ENCODE measurements at regions not wholly inside any gene's neighbourhood (a gene's known extent, or its start where the extent isn't known, plus 50 kb on each side); places are given as distances from the start of the nearest gene placed in this dataset.
"Not testable (repeated sequence)": the region's sequence is repeated elsewhere in the genome, so short reads cannot be mapped to it uniquely, and the experiment has no call there.

DNA sequence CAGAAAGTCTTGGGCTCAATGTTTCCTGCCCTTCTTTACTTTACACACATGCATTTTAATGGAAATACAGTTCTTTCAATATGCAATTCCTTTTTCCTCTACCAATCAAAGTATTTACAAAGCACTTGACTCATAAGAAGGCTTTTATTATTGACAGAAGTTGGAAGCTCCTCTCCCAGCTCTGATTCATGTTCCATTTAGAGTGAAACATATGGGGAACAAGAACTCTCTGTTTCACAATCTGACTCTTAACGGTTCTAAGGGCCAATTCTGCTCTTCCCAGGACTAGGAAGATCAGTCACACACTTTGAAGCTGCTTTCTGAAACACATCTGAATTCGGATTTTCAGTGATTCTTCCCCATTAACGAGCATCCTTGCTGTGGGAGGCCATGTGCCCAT, 300.5 kb downstream of the ANAPC1 start:
- H3K9me3 Mint-ChIP-seq; H3K27me3 Mint-ChIP-seq; H3K27ac Mint-ChIP-seq; H3K36me3 Mint-ChIP-seq (ENCODE audit: low read depth); H3K4me3 Mint-ChIP-seq; H3K4me1 Mint-ChIP-seq; ATAC-seq (replicated peaks): not testable (repeated sequence)

DNA sequence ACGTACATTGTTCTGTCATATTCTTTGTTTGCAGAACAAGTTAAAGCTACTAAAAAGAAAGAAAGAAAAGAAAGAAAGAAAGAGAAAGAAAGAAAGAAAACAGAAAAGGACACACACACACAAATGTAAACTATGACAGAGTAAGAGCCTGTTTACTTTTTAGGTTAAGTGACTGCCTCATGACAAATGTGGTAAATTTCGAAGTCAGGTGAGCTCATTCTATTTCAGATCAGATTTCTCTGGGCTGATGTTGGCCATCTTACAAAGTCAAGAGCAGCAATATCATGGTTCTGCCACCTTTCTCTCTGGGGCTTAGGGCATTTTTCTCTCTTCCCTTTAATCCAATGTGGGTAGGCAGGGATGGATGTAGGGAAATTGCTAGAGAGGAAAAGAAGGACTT, 299.5 kb downstream of the ANAPC1 start:
- not testable (repeated sequence) for ATAC-seq (replicated peaks); H3K4me1 Mint-ChIP-seq; H3K36me3 Mint-ChIP-seq (ENCODE audit: low read depth); H3K27ac Mint-ChIP-seq; H3K9me3 Mint-ChIP-seq; H3K27me3 Mint-ChIP-seq; H3K4me3 Mint-ChIP-seq

- ATAC-seq (replicated peaks); H3K27ac Mint-ChIP-seq; H3K4me3 Mint-ChIP-seq; H3K9me3 Mint-ChIP-seq; H3K27me3 Mint-ChIP-seq; H3K4me1 Mint-ChIP-seq; H3K36me3 Mint-ChIP-seq (ENCODE audit: low read depth): not testable (repeated sequence)
These were observed 299.0 kb downstream of the ANAPC1 start for GRCh38 chr2:111584950-111585349.

- not testable (repeated sequence) for H3K4me1 Mint-ChIP-seq; H3K27me3 Mint-ChIP-seq; H3K4me3 Mint-ChIP-seq; H3K9me3 Mint-ChIP-seq; H3K36me3 Mint-ChIP-seq (ENCODE audit: low read depth); H3K27ac Mint-ChIP-seq; ATAC-seq (replicated peaks)
These were observed 298.0 kb downstream of the ANAPC1 start for GRCh38 chr2:111586014-111586413.

DNA sequence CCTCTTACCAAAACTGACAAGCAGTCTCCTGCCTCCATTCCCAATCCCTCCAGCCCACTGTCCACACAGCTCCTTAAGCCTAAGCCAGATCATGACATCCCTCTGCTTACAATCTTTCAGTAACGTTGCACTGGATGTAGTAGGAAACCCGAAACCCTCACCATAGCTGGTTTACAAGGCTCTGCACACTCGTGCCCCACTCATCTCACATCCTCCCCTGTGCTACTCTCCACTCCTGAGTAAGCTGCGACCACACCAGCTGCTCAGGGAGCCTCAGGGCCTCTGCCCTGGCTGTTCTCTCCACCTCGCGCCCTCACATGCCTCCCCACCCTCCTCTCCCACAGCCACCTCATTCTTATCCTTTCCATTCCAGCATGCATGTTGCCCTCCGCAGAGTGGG, 288.9 kb downstream of the ANAPC1 start:
- H3K4me3 Mint-ChIP-seq; ATAC-seq (replicated peaks); H3K4me1 Mint-ChIP-seq; H3K27me3 Mint-ChIP-seq; H3K9me3 Mint-ChIP-seq; H3K27ac Mint-ChIP-seq; H3K36me3 Mint-ChIP-seq (ENCODE audit: low read depth): not testable (repeated sequence)

DNA sequence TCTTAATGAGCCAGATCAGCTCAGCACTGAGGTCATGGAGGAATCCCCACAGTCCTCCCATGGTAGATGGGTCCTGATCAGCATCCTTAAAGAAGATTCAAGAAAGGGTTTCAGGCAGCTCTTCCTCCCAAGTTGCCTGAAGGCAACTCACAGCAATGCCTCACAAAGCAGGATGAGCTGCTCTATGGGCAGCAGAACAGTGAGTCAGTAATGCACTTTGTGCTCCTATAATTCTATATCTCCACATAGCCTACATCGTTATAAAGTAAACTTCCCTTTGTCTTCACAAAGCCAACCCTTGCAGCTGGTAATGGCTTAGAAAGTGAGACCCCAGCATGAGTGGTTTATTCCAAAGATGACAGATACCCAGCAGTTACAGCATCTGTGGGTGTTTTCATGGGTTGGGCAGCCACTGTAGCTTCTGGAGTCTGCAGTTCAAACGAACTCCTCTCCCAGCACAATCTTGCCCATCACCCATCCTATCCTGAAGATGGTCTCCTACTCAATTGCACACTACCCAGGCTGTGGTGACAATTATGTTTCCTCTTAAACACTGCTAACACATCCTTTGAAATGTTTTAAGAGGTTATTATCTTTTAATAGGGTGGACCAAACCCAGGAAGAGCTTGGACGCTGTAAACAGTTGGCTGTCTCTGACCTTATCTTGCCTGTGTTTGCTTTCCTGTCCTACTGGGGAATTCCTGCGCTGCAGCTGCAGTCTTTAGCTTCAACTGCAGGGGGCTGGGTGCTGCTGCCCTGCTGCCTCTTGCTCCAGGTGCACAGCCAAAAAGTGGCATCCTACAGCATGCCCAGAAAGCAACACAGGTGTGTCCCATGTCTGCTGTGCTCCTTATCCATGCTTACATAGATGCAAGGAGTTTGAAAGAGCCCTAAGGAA, 286.9 kb downstream of the ANAPC1 start:
- ATAC-seq (replicated peaks); H3K4me3 Mint-ChIP-seq: not testable (repeated sequence)

DNA sequence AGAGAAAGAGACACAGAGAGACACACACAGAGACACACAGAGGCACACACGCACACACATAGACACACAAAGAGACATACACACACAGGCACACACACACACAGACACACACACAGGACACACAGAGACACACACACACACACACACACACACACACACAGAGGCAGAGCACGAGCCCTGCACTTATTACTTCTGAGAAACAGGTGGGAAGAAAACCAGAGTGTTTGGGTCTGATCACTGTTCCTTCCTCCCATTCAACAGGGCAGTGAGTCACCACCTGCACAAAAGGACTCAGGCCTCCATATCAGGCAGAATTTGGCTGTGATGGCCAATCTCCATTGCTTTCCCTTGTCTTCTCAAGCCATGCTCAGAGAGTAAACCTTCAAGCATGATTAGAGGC, 285.0 kb downstream of the ANAPC1 start:
- H3K27ac Mint-ChIP-seq; H3K36me3 Mint-ChIP-seq (ENCODE audit: low read depth); H3K9me3 Mint-ChIP-seq; H3K4me1 Mint-ChIP-seq; H3K4me3 Mint-ChIP-seq; H3K27me3 Mint-ChIP-seq: not testable (repeated sequence)
- ATAC-seq (replicated peaks): peak; percentile 48

More for the DNA sequence above, 286.9 kb downstream of the ANAPC1 start:
- not testable (repeated sequence) for H3K4me1 Mint-ChIP-seq; H3K36me3 Mint-ChIP-seq (ENCODE audit: low read depth); H3K27ac Mint-ChIP-seq; H3K9me3 Mint-ChIP-seq; H3K27me3 Mint-ChIP-seq

DNA sequence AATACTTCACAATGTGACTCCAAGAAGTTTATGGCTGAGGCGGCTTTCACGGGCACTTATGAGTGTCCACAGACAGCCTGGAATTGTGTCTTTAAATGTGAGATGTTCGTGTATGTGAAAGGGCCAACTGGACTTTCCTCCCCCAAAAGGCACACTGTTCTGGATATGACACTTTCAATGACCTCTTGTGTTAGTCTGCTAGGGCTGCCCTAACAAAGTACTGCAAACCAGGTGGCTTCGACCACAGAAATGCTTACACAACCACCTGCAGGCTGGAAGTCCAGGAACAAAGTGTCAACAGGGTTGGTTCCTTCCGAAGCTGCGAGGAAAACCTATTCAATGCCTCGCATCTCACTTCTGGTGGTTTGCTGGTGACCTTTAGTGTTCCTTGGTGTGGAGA, 281.7 kb downstream of the ANAPC1 start:
- ATAC-seq (replicated peaks); H3K27ac Mint-ChIP-seq; H3K27me3 Mint-ChIP-seq; H3K4me3 Mint-ChIP-seq; H3K36me3 Mint-ChIP-seq (ENCODE audit: low read depth); H3K9me3 Mint-ChIP-seq; H3K4me1 Mint-ChIP-seq: not testable (repeated sequence)

DNA sequence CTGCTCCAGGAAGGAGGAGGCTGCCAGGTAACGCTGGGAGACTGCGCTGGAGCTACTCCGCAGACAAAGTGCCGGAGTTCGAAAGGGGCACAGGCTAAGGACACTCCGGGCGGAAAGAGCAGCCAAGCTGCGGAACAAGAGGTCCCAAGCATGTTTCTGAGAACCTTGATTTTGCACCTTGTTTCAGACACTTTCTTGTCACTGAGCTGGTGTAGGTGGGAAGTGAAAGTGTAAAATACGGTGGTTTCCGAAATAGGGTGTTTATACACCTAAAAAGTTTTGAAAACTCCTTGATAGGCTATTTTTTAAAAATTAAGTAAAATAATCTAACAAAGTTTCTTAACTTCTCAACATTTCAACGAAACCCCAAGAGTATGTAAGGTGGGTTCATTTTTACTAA, 278.2 kb downstream of the ANAPC1 start:
- not testable (repeated sequence) for H3K4me1 Mint-ChIP-seq; H3K27me3 Mint-ChIP-seq; H3K27ac Mint-ChIP-seq; H3K9me3 Mint-ChIP-seq; H3K36me3 Mint-ChIP-seq (ENCODE audit: low read depth); H3K4me3 Mint-ChIP-seq
- ATAC-seq (replicated peaks): peak; percentile 23

DNA sequence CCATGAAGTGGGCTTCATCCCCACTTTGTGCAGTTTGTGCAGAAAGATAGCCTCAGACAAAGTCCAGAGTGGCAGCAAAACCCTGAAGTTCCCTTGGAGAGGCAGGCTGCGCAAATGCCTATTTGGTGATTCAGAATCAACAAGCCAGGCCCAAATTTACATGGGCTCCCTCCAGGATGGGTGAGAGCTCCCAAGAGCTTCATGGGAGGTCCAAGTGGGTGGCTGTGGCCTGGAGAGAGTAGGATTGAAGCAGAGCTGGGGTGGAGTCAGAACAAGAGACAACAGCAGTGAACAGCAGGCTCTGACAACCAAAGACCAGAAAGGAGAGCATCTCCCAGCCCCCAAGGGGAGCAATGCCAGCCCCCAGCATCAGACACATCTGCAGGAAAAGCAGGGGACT, 277.4 kb downstream of the ANAPC1 start:
- not testable (repeated sequence) for H3K4me1 Mint-ChIP-seq; ATAC-seq (replicated peaks); H3K9me3 Mint-ChIP-seq; H3K27ac Mint-ChIP-seq; H3K27me3 Mint-ChIP-seq; H3K4me3 Mint-ChIP-seq; H3K36me3 Mint-ChIP-seq (ENCODE audit: low read depth)

DNA sequence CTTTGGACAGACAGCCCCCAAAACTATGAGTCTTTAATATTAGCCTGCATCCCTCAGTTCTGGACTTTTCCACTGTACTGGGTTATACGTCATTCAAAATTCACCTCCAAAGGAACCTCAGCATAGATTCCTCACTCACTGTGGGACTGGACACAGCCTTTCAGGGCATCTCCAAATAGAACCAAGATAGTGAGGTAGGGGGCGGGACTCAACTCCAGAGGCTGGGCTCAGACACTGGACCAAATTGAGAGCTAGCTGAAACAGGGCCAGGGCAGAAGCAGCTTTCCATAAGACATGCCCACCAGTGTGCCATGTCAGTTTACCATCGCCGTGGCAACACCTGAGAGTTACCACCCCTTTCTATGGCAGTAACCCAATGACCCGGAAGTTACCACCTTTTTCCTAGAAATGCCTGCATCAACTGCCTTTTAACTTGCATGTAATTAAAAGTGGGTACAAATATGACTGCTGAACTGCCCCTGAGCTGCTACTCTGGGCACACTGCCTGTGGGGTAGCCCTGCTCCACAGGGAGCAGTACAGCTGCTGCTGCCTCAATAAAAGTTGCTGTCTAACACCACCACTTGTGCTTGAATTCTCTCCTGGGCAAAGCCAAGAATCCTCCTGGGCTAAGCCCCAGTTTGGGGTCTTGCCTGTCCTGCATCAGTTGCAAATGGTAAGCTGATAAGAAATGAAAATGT, 274.7 kb downstream of the ANAPC1 start:
- H3K4me3 Mint-ChIP-seq; H3K4me1 Mint-ChIP-seq; ATAC-seq (replicated peaks); H3K27ac Mint-ChIP-seq; H3K36me3 Mint-ChIP-seq (ENCODE audit: low read depth); H3K27me3 Mint-ChIP-seq; H3K9me3 Mint-ChIP-seq: not testable (repeated sequence)

DNA sequence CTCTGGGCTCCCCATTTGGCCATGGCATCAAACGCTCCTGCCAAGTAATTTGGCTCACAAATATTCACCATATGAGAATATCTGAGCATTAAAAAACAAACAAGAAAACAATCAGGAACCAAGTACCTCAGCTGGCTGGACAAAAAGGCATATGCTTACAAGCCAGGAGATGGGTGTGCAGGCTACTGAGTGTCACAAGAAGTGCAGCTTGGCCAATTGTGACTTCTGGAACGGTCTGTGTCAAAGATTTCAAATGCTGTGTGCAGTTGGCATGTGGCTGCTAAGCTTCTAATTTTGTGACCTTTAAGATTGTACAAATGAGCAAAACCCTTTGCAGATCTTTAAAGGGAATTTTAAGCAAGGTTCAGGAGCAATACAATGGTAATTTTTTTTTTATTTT, 274.0 kb downstream of the ANAPC1 start:
- not testable (repeated sequence) for H3K9me3 Mint-ChIP-seq; H3K4me1 Mint-ChIP-seq; H3K4me3 Mint-ChIP-seq; H3K36me3 Mint-ChIP-seq (ENCODE audit: low read depth); H3K27ac Mint-ChIP-seq; H3K27me3 Mint-ChIP-seq; ATAC-seq (replicated peaks)

DNA sequence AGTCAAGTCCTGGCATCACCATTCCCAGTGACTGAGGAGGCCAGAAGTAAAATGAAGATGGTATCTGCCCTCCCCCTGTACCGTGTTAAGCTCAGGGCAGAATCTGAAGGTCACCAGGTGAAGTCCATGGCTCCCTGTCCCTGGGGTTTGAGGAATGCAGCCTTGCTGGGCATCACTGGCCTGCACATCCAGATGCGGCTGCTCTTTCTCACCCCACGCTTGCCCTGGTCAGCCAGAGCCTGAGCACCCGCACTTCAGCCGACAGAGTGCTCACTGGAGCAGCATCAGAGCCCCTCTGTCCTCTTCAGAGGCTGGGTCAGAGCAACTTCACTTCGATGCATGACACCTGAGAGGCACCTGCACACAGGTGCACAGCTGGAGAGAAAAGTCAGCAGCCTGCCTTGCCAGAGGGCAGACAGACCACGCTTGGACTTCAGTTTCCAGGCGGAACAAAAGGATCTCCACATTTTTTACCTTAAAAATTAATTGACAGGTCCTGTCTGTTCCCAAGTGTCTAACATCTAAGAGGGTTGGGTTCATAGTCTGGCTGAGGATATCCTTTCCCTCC, 267.3 kb downstream of the ANAPC1 start:
- H3K36me3 Mint-ChIP-seq (ENCODE audit: low read depth): no peaks in the 10 kb centered on the region

GRCh38 chr2:111617299-111618225, 266.4 kb downstream of the ANAPC1 start:
- no peaks in the 10 kb centered on the region for H3K4me1 Mint-ChIP-seq
- no peak overlapping the region for H3K4me3 Mint-ChIP-seq
- no peak for ATAC-seq (replicated peaks)
- H3K27me3 Mint-ChIP-seq: peaks cover 5% of the 10 kb centered on the region
- no peaks in the 10 kb centered on the region for H3K9me3 Mint-ChIP-seq
- H3K27ac Mint-ChIP-seq: no peak overlapping the region
- no peaks in the 10 kb centered on the region for H3K36me3 Mint-ChIP-seq (ENCODE audit: low read depth)

More for the DNA sequence above, 267.3 kb downstream of the ANAPC1 start:
- Mint-ChIP-seq H3K27ac (no peak overlapping the region), H3K27me3 (peaks cover 5% of the 10 kb centered on the region), H3K4me3 (no peak overlapping the region), H3K4me1 (no peaks in the 10 kb centered on the region), H3K9me3 (no peaks in the 10 kb centered on the region)
- ATAC-seq (replicated peaks): no peak
